Ishikawa (cell line): ENCODE measurements at regions not wholly inside any gene's neighbourhood (a gene's known extent, or its start where the extent isn't known, plus 50 kb on each side); places are given as distances from the start of the nearest gene placed in this dataset.

Experiments
- CEBPB ChIP-seq: IDR thresholded peaks from 2 replicates; pipeline ENCODE4 v1.6.1; 2012
- CREB1 ChIP-seq: IDR thresholded peaks from 2 replicates; pipeline ENCODE4 v1.6.1; 2012; ENCODE audit warnings: low read depth
- EGR1 ChIP-seq: IDR thresholded peaks from 2 replicates; pipeline ENCODE4 v1.6.1; 2012
- EP300 ChIP-seq: IDR thresholded peaks from 2 replicates; pipeline ENCODE4 v1.6.1; 2012; ENCODE audit warnings: borderline replicate concordance
- FOXM1 ChIP-seq: IDR thresholded peaks from 2 replicates; pipeline ENCODE4 v1.6.1; 2012; ENCODE audit warnings: low read depth, borderline replicate concordance
- NFIC ChIP-seq: IDR thresholded peaks from 2 replicates; pipeline ENCODE4 v1.6.1; 2012
- RAD21 ChIP-seq: IDR thresholded peaks from 2 replicates; pipeline ENCODE4 v1.6.1; 2012; ENCODE audit warnings: low read depth
- TAF1 ChIP-seq: IDR thresholded peaks from 2 replicates; pipeline ENCODE4 v1.6.1; 2012; ENCODE audit warnings: low read depth, mild to moderate bottlenecking
- TCF12 ChIP-seq: IDR thresholded peaks from 2 replicates; pipeline ENCODE4 v1.6.1; 2012; ENCODE audit warnings: low read depth
- TEAD4 ChIP-seq: IDR thresholded peaks from 2 replicates; pipeline ENCODE4 v1.6.1; 2012
- YY1 ChIP-seq: IDR thresholded peaks from 2 replicates; pipeline ENCODE4 v1.6.1; 2012; ENCODE audit warnings: low read depth
- ZBTB7A ChIP-seq: IDR thresholded peaks from 2 replicates; pipeline ENCODE4 v1.6.1; 2012; ENCODE audit warnings: low read depth
- TF ChIP-seq, protein P1 (sequence below): IDR thresholded peaks from 2 replicates; pipeline ENCODE4 v1.6.1; 2012
- TF ChIP-seq, protein P2 (sequence below): IDR thresholded peaks from 2 replicates; pipeline ENCODE4 v1.6.1; 2012; ENCODE audit warnings: low read depth, mild to moderate bottlenecking
- TF ChIP-seq, protein P3 (sequence below): IDR thresholded peaks from 2 replicates; pipeline ENCODE4 v1.6.1; 2012

DNA sequence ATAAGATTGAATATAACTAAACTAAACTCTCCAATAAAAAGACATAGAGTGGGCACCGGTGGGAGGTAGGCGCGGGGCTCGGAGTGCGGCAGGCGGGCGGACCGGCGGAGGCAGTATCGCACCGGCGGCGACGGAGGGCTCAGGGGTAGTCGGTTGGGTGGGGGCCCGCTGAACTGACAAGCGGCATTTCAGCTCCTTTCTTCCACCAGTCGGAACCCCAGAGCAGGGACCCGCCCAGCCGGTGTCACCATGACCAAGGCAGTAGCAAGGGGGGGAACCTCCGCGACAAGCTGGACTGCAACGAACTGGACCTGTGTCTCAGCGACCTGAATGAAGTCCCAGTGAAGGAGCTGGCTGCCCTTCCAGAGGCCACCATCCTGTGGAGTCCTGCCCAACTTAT, 156.7 kb downstream of the HINT1 start:
- TF ChIP-seq ZBTB7A = no peak
- TF ChIP-seq YY1 = no peak
- TF ChIP-seq NFIC = no peak
- no peak for TF ChIP-seq EGR1
- TF ChIP-seq TEAD4 = no peak

DNA sequence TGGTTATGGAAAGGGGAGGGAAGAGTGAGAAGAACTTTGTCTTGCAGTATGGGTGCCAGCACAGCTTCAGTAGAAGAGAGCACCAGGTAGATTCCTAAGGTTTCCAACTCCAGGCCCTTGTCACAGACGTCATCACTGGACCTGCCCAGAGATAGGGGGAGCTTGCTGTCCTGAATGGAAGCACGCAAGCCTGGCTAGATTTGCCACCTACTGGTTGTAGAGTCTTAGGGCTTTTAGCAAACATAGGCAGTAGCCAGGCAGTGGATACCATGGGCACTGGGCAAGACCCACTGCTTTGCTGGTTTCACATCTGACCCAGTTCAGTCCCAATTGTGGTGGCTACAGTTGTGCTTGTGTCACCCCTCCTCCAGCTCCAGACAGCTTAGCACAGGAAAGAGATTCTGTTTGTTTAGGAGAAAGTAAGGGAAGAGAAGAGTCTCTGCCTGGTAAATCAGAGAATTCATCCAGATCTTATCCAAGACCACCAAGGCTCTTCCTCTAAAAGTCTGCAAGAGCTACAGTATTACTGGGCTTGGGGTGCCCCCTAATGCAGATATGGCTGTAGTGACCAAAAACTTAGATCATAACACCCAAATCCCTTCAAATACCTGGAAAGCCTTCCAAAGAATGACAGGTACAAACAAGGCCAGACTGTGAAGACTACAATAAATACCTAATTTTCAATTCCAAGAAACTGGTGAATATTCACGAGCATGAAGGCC, 158.9 kb downstream of the HINT1 start:
- peak; percentile 27 for TF ChIP-seq RAD21
- TF ChIP-seq, protein P1, sequence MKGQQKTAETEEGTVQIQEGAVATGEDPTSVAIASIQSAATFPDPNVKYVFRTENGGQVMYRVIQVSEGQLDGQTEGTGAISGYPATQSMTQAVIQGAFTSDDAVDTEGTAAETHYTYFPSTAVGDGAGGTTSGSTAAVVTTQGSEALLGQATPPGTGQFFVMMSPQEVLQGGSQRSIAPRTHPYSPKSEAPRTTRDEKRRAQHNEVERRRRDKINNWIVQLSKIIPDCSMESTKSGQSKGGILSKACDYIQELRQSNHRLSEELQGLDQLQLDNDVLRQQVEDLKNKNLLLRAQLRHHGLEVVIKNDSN = no peak

DNA sequence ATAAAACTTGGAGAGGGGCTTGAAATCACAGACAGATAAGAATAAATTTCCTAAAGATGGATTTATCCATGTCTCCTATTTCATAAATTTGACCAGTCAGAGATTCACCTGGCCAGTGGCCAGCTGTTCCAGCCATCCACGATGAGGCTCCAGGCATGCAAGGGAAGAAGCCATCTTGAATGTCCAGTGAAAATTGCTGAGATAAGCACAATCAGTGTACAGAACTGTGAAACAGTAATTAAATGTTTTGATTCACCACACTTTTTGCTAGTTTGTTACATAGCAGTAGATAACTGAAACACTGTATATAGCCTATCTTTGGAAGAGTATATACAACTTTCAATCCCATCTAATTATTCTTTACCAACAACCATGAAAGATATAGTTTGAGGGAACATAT, 163.5 kb downstream of the HINT1 start:
- no peak for TF ChIP-seq RAD21
- TF ChIP-seq, protein P2, sequence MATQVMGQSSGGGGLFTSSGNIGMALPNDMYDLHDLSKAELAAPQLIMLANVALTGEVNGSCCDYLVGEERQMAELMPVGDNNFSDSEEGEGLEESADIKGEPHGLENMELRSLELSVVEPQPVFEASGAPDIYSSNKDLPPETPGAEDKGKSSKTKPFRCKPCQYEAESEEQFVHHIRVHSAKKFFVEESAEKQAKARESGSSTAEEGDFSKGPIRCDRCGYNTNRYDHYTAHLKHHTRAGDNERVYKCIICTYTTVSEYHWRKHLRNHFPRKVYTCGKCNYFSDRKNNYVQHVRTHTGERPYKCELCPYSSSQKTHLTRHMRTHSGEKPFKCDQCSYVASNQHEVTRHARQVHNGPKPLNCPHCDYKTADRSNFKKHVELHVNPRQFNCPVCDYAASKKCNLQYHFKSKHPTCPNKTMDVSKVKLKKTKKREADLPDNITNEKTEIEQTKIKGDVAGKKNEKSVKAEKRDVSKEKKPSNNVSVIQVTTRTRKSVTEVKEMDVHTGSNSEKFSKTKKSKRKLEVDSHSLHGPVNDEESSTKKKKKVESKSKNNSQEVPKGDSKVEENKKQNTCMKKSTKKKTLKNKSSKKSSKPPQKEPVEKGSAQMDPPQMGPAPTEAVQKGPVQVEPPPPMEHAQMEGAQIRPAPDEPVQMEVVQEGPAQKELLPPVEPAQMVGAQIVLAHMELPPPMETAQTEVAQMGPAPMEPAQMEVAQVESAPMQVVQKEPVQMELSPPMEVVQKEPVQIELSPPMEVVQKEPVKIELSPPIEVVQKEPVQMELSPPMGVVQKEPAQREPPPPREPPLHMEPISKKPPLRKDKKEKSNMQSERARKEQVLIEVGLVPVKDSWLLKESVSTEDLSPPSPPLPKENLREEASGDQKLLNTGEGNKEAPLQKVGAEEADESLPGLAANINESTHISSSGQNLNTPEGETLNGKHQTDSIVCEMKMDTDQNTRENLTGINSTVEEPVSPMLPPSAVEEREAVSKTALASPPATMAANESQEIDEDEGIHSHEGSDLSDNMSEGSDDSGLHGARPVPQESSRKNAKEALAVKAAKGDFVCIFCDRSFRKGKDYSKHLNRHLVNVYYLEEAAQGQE = no peak
- TF ChIP-seq, protein P1 = no peak
- TF ChIP-seq FOXM1 = no peak
- no peak for TF ChIP-seq YY1
- TF ChIP-seq TAF1 = no peak

DNA sequence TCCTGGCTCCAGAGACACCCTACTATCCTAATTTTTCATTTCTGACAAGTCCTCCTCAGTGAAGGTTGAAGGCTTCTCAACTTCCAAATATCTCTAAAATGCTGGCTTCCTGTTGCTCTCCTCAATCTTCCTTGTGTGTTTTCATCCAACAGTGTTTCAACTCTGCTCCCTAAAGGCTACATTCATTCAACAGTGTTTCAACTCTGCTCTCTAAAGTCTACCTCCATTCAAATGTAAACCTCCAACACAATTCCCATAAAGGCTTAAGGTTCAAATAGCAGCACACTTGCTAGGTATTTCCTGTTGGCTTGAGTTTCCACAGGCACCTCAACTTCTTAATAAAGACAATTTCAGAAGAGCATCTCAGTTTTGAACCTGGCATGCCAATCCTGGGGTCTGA, 164.8 kb downstream of the HINT1 start:
- TF ChIP-seq ZBTB7A (no peak), TCF12 (no peak), NFIC (no peak), RAD21 (no peak), TEAD4 (no peak), CREB1 (no peak)

DNA sequence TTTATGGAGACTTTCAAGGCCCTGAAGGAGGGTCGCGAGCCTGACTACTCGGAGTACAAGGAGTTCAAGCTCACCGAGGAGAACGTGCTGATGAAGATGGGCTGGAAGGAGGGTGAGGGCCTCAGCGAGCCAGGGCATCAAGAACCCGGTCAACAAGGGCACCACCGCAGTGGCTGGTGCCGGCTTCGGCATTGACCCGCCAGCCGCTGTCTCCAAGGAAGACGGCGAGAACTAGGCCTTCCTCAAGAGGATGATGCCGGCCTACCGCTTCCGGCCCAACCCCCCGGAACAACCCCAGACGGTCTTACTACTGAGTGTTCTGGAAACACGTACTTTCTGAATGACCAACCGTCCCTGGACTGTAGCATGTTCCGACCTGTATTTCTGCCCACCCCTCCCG, 169.2 kb downstream of the HINT1 start:
- TF ChIP-seq, protein P1 = no peak
- TF ChIP-seq TAF1 (no peak), FOXM1 (no peak), NFIC (no peak), TEAD4 (no peak), EGR1 (no peak), RAD21 (no peak), YY1 (no peak), CREB1 (no peak), EP300 (no peak), ZBTB7A (no peak), CEBPB (no peak), TCF12 (no peak)
- TF ChIP-seq, protein P3, sequence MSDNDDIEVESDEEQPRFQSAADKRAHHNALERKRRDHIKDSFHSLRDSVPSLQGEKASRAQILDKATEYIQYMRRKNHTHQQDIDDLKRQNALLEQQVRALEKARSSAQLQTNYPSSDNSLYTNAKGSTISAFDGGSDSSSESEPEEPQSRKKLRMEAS = no peak
- TF ChIP-seq, protein P2 = no peak

DNA sequence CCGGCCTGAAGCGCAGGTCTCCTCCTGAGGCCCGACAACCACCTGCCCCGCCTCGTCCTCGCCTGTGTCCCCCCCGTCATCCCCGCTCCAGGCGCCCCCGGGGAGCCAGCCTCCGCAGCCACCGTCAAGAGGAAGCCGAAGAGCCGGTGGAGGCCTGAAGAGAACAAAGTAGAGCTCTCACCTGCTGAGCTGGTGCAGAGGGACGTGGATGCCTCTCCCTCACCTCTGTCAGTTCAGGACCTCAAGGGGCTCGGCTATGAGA, 169.9 kb downstream of the HINT1 start:
- TF ChIP-seq NFIC = no peak
- TF ChIP-seq YY1 = no peak
- TF ChIP-seq CREB1 = no peak
- TF ChIP-seq ZBTB7A = no peak
- no peak for TF ChIP-seq TEAD4
- no peak for TF ChIP-seq TCF12
- TF ChIP-seq, protein P3 = no peak
- TF ChIP-seq EP300 = no peak
- TF ChIP-seq, protein P1 = no peak
- no peak for TF ChIP-seq CEBPB
- TF ChIP-seq, protein P2 = no peak
- TF ChIP-seq EGR1 = no peak
- no peak for TF ChIP-seq TAF1
- no peak for TF ChIP-seq RAD21
- TF ChIP-seq FOXM1 = no peak
